GM21737 (cell line): ENCODE measurements at regions not wholly inside any gene's neighbourhood (a gene's known extent, or its start where the extent isn't known, plus 50 kb on each side); places are given as distances from the start of the nearest gene placed in this dataset.
"Not testable (repeated sequence)": the region's sequence is repeated elsewhere in the genome, so short reads cannot be mapped to it uniquely, and the experiment has no call there.

Experiments
- ATAC-seq: cut with Tn5 transposase; IDR thresholded peaks from one replicate; pipeline ENCODE4 v1.9.1; 2021; ENCODE audit warnings: mild to moderate bottlenecking, moderate library complexity; ENCODE audit not compliant: unreplicated experiment

GRCh38 chr4:4026708-4027107, 200.0 kb downstream of the OTOP1 start:
- not testable (repeated sequence) for ATAC-seq

- ATAC-seq = not testable (repeated sequence)
Measured at GRCh38 chr4:4028752-4029151, 198.0 kb downstream of the OTOP1 start.

- ATAC-seq = not testable (repeated sequence)
Measured at GRCh38 chr4:4030509-4030908, 196.2 kb downstream of the OTOP1 start.

- not testable (repeated sequence) for ATAC-seq
Measured at GRCh38 chr4:4031446-4032135, 195.1 kb downstream of the OTOP1 start.

GRCh38 chr4:4032364-4032763, 194.4 kb downstream of the OTOP1 start:
- not testable (repeated sequence) for ATAC-seq

GRCh38 chr4:4032801-4033605, 193.7 kb downstream of the OTOP1 start:
- ATAC-seq = not testable (repeated sequence)

GRCh38 chr4:4037399-4038138, 189.2 kb downstream of the OTOP1 start:
- not testable (repeated sequence) for ATAC-seq

- ATAC-seq = not testable (repeated sequence)
Measured at GRCh38 chr4:4045823-4046222, 180.9 kb downstream of the OTOP1 start.

- ATAC-seq = not testable (repeated sequence)
Measured at GRCh38 chr4:4046686-4047085, 180.0 kb downstream of the OTOP1 start.

- not testable (repeated sequence) for ATAC-seq
Measured at GRCh38 chr4:4047202-4047601, 179.5 kb downstream of the OTOP1 start.

- ATAC-seq = not testable (repeated sequence)
Measured at GRCh38 chr4:4048227-4048626, 178.5 kb downstream of the OTOP1 start.

- not testable (repeated sequence) for ATAC-seq
Measured at GRCh38 chr4:4050781-4051180, 175.9 kb downstream of the OTOP1 start.

- ATAC-seq = not testable (repeated sequence)
Measured at GRCh38 chr4:4052933-4053332, 173.8 kb downstream of the OTOP1 start.

GRCh38 chr4:4057226-4057625, 169.5 kb downstream of the OTOP1 start:
- not testable (repeated sequence) for ATAC-seq

- ATAC-seq = not testable (repeated sequence)
Measured at GRCh38 chr4:4084171-4084570, 142.6 kb downstream of the OTOP1 start.

GRCh38 chr4:4089716-4090419, 136.9 kb downstream of the OTOP1 start:
- not testable (repeated sequence) for ATAC-seq

GRCh38 chr4:4090720-4091119, 136.0 kb downstream of the OTOP1 start:
- not testable (repeated sequence) for ATAC-seq

GRCh38 chr4:4092159-4092558, 134.6 kb downstream of the OTOP1 start:
- not testable (repeated sequence) for ATAC-seq

GRCh38 chr4:4099610-4100009, 127.1 kb downstream of the OTOP1 start:
- ATAC-seq = not testable (repeated sequence)

- not testable (repeated sequence) for ATAC-seq
Measured at GRCh38 chr4:4106923-4107322, 119.8 kb downstream of the OTOP1 start.
